ENCODE measurements at regions not wholly inside any gene's neighbourhood (a gene's known extent, or its start where the extent isn't known, plus 50 kb on each side); places are given as distances from the start of the nearest gene placed in this dataset.

DNA sequence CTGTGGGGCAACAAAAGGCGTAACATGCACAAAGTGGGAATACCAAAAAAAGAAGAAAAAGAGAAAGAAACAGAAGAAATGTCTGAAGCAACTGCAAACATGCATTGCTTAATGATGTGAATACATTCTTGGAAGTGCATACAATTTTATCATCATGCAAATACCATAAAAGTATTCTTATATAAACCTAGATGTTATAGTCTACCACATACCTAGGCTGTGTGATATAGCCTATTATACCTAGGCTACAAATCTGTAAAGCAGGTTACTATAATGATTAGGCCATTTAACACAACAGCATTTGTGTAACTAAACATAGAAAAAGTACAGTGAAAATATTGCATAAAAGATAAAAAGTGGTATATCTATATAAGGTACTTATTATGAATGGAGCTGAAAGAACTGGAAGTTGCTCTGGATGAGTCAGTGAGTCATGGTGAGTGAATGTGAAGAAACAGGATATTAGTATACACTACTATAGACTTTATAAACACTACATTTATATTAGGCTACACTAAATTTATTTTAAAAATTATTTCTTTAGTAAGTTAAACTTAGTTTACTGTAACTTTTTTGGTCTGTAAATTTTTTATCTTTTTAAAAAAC is 319.4 kb upstream of the KCNH7 start:
- Histone ChIP-seq H3K9me2 (replicated peaks; ENCODE audit: low read depth, low read length) (no peaks in the 10 kb centered on the region), H3K4me3 (ENCODE audit: low read length, poor library complexity, severe bottlenecking) (no peak overlapping the region), H2AFZ (ENCODE audit: low read length) (no peak overlapping the region), H3F3A (ENCODE audit: low read depth) (no peaks in the 10 kb centered on the region), H3K27me3 (ENCODE audit: insufficient read depth, low read length, poor library complexity, severe bottlenecking) (no peaks in the 10 kb centered on the region), H4K20me1 (ENCODE audit: insufficient read depth, low read length, poor library complexity, severe bottlenecking) (no peaks in the 10 kb centered on the region), H3K79me2 (ENCODE audit: insufficient read depth, low read length) (no peaks in the 10 kb centered on the region), H3K36me3 (ENCODE audit: insufficient read depth, low read length) (no peaks in the 10 kb centered on the region), H3K9ac (ENCODE audit: low read depth, low read length, poor library complexity, severe bottlenecking) (no peak overlapping the region), H3K4me2 (ENCODE audit: low read depth, low read length, poor library complexity, severe bottlenecking) (no peak overlapping the region), H3K9me3 (ENCODE audit: insufficient read depth, low read depth, low read length) (no peaks in the 10 kb centered on the region), H3K4me1 (ENCODE audit: insufficient read depth, low read length, poor library complexity, severe bottlenecking) (no peaks in the 10 kb centered on the region)
- TF ChIP-seq EZH2phosphoT487 (IDR thresholded peaks at IDR 0.05; ENCODE audit: borderline replicate concordance) (no peak), CTCF (conservative IDR thresholded peaks at IDR 0.05; ENCODE audit: low read length) (no peak)

DNA sequence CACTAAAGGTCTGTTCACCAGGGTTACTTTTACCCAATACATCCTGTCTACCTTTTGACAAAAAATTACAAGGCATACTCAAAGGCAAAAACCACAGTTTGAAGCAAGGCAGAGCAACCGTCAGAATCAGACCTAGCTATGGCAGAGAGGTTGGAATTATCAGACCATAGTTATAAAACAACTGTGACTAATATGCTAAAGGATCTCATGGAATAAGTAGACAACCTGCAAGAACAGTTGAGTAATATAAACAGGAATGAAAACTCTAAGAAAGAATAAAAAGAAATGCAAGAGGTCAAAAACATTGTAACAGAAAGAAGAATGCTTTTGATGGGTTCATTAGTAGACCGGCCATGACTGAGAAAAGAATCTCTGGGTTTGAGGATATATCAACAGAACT is 318.8 kb upstream of the KCNH7 start:
- Histone ChIP-seq H3K9me3 (ENCODE audit: insufficient read depth, low read depth, low read length) (no peaks in the 10 kb centered on the region), H3K4me1 (ENCODE audit: insufficient read depth, low read length, poor library complexity, severe bottlenecking) (no peaks in the 10 kb centered on the region), H3F3A (ENCODE audit: low read depth) (no peaks in the 10 kb centered on the region), H3K36me3 (ENCODE audit: insufficient read depth, low read length) (no peaks in the 10 kb centered on the region), H3K9me2 (replicated peaks; ENCODE audit: low read depth, low read length) (no peaks in the 10 kb centered on the region), H3K4me2 (ENCODE audit: low read depth, low read length, poor library complexity, severe bottlenecking) (no peak overlapping the region), H3K9ac (ENCODE audit: low read depth, low read length, poor library complexity, severe bottlenecking) (no peak overlapping the region), H4K20me1 (ENCODE audit: insufficient read depth, low read length, poor library complexity, severe bottlenecking) (no peaks in the 10 kb centered on the region), H3K79me2 (ENCODE audit: insufficient read depth, low read length) (no peaks in the 10 kb centered on the region), H2AFZ (ENCODE audit: low read length) (no peak overlapping the region), H3K27me3 (ENCODE audit: insufficient read depth, low read length, poor library complexity, severe bottlenecking) (no peaks in the 10 kb centered on the region), H3K4me3 (ENCODE audit: low read length, poor library complexity, severe bottlenecking) (no peak overlapping the region)
- no peak for TF ChIP-seq CTCF (conservative IDR thresholded peaks at IDR 0.05; ENCODE audit: low read length)
- TF ChIP-seq EZH2phosphoT487 (IDR thresholded peaks at IDR 0.05; ENCODE audit: borderline replicate concordance), result no peak

GRCh38 chr2:163155925-163156324 is 317.4 kb upstream of the KCNH7 start:
- no peaks in the 10 kb centered on the region for H4K20me1 ChIP-seq (ENCODE audit: insufficient read depth, low read length, poor library complexity, severe bottlenecking)
- H3K9ac ChIP-seq (ENCODE audit: low read depth, low read length, poor library complexity, severe bottlenecking), result no peak overlapping the region
- no peaks in the 10 kb centered on the region for H3K27me3 ChIP-seq (ENCODE audit: insufficient read depth, low read length, poor library complexity, severe bottlenecking)
- no peak overlapping the region for H3K4me2 ChIP-seq (ENCODE audit: low read depth, low read length, poor library complexity, severe bottlenecking)
- H3F3A ChIP-seq (ENCODE audit: low read depth), result no peaks in the 10 kb centered on the region
- H3K9me2 ChIP-seq (replicated peaks; ENCODE audit: low read depth, low read length), result no peaks in the 10 kb centered on the region
- H3K4me3 ChIP-seq (ENCODE audit: low read length, poor library complexity, severe bottlenecking), result no peak overlapping the region
- no peak overlapping the region for H2AFZ ChIP-seq (ENCODE audit: low read length)
- H3K4me1 ChIP-seq (ENCODE audit: insufficient read depth, low read length, poor library complexity, severe bottlenecking), result no peaks in the 10 kb centered on the region
- no peaks in the 10 kb centered on the region for H3K79me2 ChIP-seq (ENCODE audit: insufficient read depth, low read length)
- no peaks in the 10 kb centered on the region for H3K9me3 ChIP-seq (ENCODE audit: insufficient read depth, low read depth, low read length)
- no peaks in the 10 kb centered on the region for H3K36me3 ChIP-seq (ENCODE audit: insufficient read depth, low read length)
- no peak for TF ChIP-seq CTCF (conservative IDR thresholded peaks at IDR 0.05; ENCODE audit: low read length)
- no peak for TF ChIP-seq EZH2phosphoT487 (IDR thresholded peaks at IDR 0.05; ENCODE audit: borderline replicate concordance)
